SU-DHL-6 (cell line): ENCODE measurements at regions not wholly inside any gene's neighbourhood (a gene's known extent, or its start where the extent isn't known, plus 50 kb on each side); places are given as distances from the start of the nearest gene placed in this dataset.

Experiments
- EZH2phosphoT487 ChIP-seq: fragments of 200-600 bp; sonication (generic), shearing (Covaris generic); conservative IDR thresholded peaks from 2 replicates; pipeline ENCODE4 v1.6.1; 2018; ENCODE audit warnings: mild to moderate bottlenecking, antibody characterized with exemption, low read length, moderate library complexity, mixed read lengths
- TF ChIP-seq, protein P1 (sequence below): fragments of 200-600 bp; sonication (generic); IDR thresholded peaks from one replicate; pipeline ENCODE4 v1.5.1; 2017; ENCODE audit warnings: antibody characterized with exemption, mild to moderate bottlenecking, low read length, moderate library complexity; ENCODE audit not compliant: insufficient read depth, poor library complexity, severe bottlenecking

DNA sequence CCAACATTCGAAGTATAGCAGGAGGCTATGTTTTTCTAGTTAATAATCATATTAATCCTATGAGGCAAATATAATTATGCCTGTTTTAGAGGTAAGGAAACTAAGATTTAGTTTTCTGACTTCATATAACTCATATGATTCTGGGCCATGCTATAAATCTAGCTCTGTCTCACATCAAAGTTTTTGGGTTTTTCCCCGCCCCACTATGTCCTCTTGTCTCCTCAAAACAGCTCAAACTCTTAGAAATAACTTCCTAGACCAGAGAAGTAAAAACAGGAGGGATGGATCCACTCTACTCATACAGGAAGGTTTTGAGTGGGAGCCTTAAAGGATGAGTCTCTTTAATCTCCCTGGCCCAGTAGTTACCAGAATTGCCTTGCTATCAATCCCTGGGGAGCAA is 256.4 kb upstream of the FGGY start:
- TF ChIP-seq, protein P1, sequence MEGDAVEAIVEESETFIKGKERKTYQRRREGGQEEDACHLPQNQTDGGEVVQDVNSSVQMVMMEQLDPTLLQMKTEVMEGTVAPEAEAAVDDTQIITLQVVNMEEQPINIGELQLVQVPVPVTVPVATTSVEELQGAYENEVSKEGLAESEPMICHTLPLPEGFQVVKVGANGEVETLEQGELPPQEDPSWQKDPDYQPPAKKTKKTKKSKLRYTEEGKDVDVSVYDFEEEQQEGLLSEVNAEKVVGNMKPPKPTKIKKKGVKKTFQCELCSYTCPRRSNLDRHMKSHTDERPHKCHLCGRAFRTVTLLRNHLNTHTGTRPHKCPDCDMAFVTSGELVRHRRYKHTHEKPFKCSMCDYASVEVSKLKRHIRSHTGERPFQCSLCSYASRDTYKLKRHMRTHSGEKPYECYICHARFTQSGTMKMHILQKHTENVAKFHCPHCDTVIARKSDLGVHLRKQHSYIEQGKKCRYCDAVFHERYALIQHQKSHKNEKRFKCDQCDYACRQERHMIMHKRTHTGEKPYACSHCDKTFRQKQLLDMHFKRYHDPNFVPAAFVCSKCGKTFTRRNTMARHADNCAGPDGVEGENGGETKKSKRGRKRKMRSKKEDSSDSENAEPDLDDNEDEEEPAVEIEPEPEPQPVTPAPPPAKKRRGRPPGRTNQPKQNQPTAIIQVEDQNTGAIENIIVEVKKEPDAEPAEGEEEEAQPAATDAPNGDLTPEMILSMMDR = no peak
- no peak for TF ChIP-seq EZH2phosphoT487
